Body of pancreas (tissue), 4 donors: ENCODE measurements at regions not wholly inside any gene's neighbourhood (a gene's known extent, or its start where the extent isn't known, plus 50 kb on each side); places are given as distances from the start of the nearest gene placed in this dataset.

Experiments
- ATAC-seq: fragments of 150-250 bp; one replicate; pipeline ENCODE4 v1.9.1; 2016
- DNase-seq, 4 donors: peaks; one replicate each; pipeline ENCODE4 v3.0.0-alpha.2; 2019
- H3K27ac ChIP-seq, 4 donors: fragments of 200-600 bp; sonication (generic); 1 replicate in 3 of 4; 2 replicates in 1 of 4; pipeline versions ENCODE4 v1.5.1 to v1.6.1; 2016 to 2019; ENCODE audit warnings: mild to moderate bottlenecking in 1 of 4, mixed read lengths in 1 of 4, moderate library complexity in 1 of 4
- H3K27me3 ChIP-seq, 2 donors: fragments of 200-600 bp; sonication (generic); one replicate each; pipeline ENCODE4 v1.6.0; 2016; ENCODE audit warnings: mild to moderate bottlenecking in 1 of 2
- H3K36me3 ChIP-seq, 2 donors: fragments of 200-600 bp; sonication (generic); replicated peaks in 1 of 2; 2 replicates each; pipeline ENCODE4 v1.5.1; 2016; ENCODE audit warnings: low read depth in 2 of 2; ENCODE audit not compliant: insufficient read depth in 1 of 2
- H3K4me1 ChIP-seq: fragments of 200-600 bp; sonication (generic); one replicate; pipeline ENCODE4 v1.6.0; 2016
- H3K4me3 ChIP-seq, 2 donors: fragments of 200-600 bp; sonication (generic); 1 replicate in 1 of 2; 2 replicates in 1 of 2; pipeline ENCODE4 v1.5.1; 2016 to 2019
- H3K9me3 ChIP-seq, 3 donors: fragments of 200-600 bp; sonication (generic); 1 replicate in 2 of 3; 2 replicates in 1 of 3; pipeline ENCODE4 v1.5.1; 2016
- CTCF ChIP-seq, 7 experiments: fragments of 450-650 bp in 4 of 7; fragments of 200-600 bp in 3 of 7; sonication (generic) in 3 of 7; IDR thresholded peaks; one replicate each; pipeline ENCODE4 v1.5.1; 2016 to 2019; ENCODE audit warnings: antibody characterized with exemption in 7 of 7
- POLR2A ChIP-seq, 3 donors: fragments of 450-650 bp; IDR thresholded peaks; one replicate each; pipeline ENCODE4 v1.6.1; 2016; ENCODE audit warnings: antibody characterized with exemption in 3 of 3, mild to moderate bottlenecking in 2 of 3
- WGBS, 2 donors: methylation state at CpG; one replicate each; pipeline ENCODE4 v1.1.5; 2017; 5-methylcytosine and 5-hydroxymethylcytosine counted together
- intact Hi-C: fragments of 100-400 bp; cut with DNase I; formaldehyde crosslinking; loops from one replicate; pipeline ENCODE4 v1.15.1; 2023

- Histone ChIP-seq H3K4me1 (no peaks in the 10 kb centered on the region), H3K27me3 (no peaks in the 10 kb centered on the region), H3K4me3 (no peak overlapping the region), H3K9me3 (no peaks in the 10 kb centered on the region), H3K36me3 (no peaks in the 10 kb centered on the region), H3K27ac (no peak overlapping the region)
- ATAC-seq (no peak), DNase-seq (no peak)
- TF ChIP-seq POLR2A (IDR thresholded peaks at IDR 0.05) (no peak), CTCF (IDR thresholded peaks at IDR 0.05) (no peak)
- 94 to 96% methylated on average over 5 of the region's 5 CpGs for WGBS, 2 donors
- intact Hi-C loops: no loop called here
Measured at GRCh38 chr4:152039691-152040090, 278.9 kb upstream of the GATB start.

- DNase-seq (no peak), ATAC-seq (no peak)
- 82 to 87% methylated on average over 11 of the region's 11 CpGs for WGBS, 2 donors
- intact Hi-C loops: no loop called here
- Histone ChIP-seq H3K4me1 (no peaks in the 10 kb centered on the region), H3K9me3 (no peaks in the 10 kb centered on the region), H3K36me3 (no peaks in the 10 kb centered on the region), H3K4me3 (no peak overlapping the region), H3K27me3 (no peaks in the 10 kb centered on the region), H3K27ac (no peak overlapping the region)
- no peak for TF ChIP-seq POLR2A (IDR thresholded peaks at IDR 0.05)
- TF ChIP-seq CTCF (IDR thresholded peaks at IDR 0.05): no peak
Measured at GRCh38 chr4:152039023-152039481, 278.2 kb upstream of the GATB start.

GRCh38 chr4:152038238-152038637, 277.4 kb upstream of the GATB start:
- TF ChIP-seq POLR2A (IDR thresholded peaks at IDR 0.05) (no peak), CTCF (IDR thresholded peaks at IDR 0.05) (no peak)
- H3K27me3 ChIP-seq: no peaks in the 10 kb centered on the region
- WGBS, 2 donors: 39 to 43% methylated on average over 3 of the region's 3 CpGs
- no peak overlapping the region for H3K27ac ChIP-seq
- no peaks in the 10 kb centered on the region for H3K4me1 ChIP-seq
- no peaks in the 10 kb centered on the region for H3K36me3 ChIP-seq
- intact Hi-C loops: no loop called here
- H3K9me3 ChIP-seq: no peaks in the 10 kb centered on the region
- no peak for ATAC-seq
- no peak for DNase-seq
- H3K4me3 ChIP-seq: no peak overlapping the region

- Histone ChIP-seq H3K4me1 (no peaks in the 10 kb centered on the region), H3K27me3 (no peaks in the 10 kb centered on the region), H3K9me3 (no peaks in the 10 kb centered on the region), H3K27ac (no peak overlapping the region), H3K4me3 (no peak overlapping the region), H3K36me3 (no peaks in the 10 kb centered on the region)
- WGBS, 2 donors: 86 to 100% methylated on average over 1 of the region's 1 CpG
- TF ChIP-seq CTCF (IDR thresholded peaks at IDR 0.05): no peak
- TF ChIP-seq POLR2A (IDR thresholded peaks at IDR 0.05): no peak
- no peak for DNase-seq
- intact Hi-C loops: no loop called here
- ATAC-seq: no peak
Measured at GRCh38 chr4:152037435-152037834, 276.6 kb upstream of the GATB start.

GRCh38 chr4:152033621-152034020, 272.8 kb upstream of the GATB start:
- H3K4me3 ChIP-seq: no peak overlapping the region
- no peak for TF ChIP-seq POLR2A (IDR thresholded peaks at IDR 0.05)
- TF ChIP-seq CTCF (IDR thresholded peaks at IDR 0.05): no peak
- no peak for ATAC-seq
- intact Hi-C loops: no loop called here
- H3K36me3 ChIP-seq: no peaks in the 10 kb centered on the region
- no peaks in the 10 kb centered on the region for H3K27me3 ChIP-seq
- no peaks in the 10 kb centered on the region for H3K4me1 ChIP-seq
- no peak overlapping the region for H3K27ac ChIP-seq
- no peak for DNase-seq
- WGBS, 2 donors: 66 to 69% methylated on average over 6 of the region's 6 CpGs
- no peaks in the 10 kb centered on the region for H3K9me3 ChIP-seq
